ENCODE measurements at regions not wholly inside any gene's neighbourhood (a gene's known extent, or its start where the extent isn't known, plus 50 kb on each side); places are given as distances from the start of the nearest gene placed in this dataset.

DNA sequence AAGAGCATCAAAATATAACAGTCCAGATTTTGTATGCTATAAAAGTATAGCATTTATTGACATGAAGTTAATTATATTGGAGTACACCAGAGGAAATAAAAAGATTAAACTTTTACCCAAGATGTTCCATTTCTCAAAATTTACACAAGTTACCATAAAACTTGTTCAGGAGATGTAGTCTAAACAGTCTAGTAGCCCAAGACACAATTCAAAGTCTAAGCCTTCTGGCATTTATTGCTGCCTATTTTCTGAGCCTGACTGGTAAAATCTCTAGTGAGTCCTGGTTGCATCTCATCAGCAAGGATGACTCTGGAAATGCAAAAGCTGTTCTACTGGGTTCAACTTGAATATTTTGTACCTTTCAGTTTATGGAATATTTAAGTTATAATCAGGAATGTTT is 468.7 kb downstream of the PDCD6IP start:
- ChIA-PET POLR2A (no interaction called here), CTCF (no interaction called here)
- Mint-ChIP-seq H3K4me1 (ENCODE audit: low read depth, unreplicated experiment) (no peaks in the 10 kb centered on the region), H3K27ac (ENCODE audit: unreplicated experiment) (no peak overlapping the region), H3K4me3 (ENCODE audit: unreplicated experiment) (no peak overlapping the region), H3K27me3 (ENCODE audit: insufficient read depth, unreplicated experiment) (peaks cover 5% of the 10 kb centered on the region), H3K9me3 (ENCODE audit: unreplicated experiment) (no peaks in the 10 kb centered on the region), H3K36me3 (ENCODE audit: insufficient read depth, unreplicated experiment) (no peaks in the 10 kb centered on the region)
- no peak for DNase-seq
- TF ChIP-seq, protein P1, sequence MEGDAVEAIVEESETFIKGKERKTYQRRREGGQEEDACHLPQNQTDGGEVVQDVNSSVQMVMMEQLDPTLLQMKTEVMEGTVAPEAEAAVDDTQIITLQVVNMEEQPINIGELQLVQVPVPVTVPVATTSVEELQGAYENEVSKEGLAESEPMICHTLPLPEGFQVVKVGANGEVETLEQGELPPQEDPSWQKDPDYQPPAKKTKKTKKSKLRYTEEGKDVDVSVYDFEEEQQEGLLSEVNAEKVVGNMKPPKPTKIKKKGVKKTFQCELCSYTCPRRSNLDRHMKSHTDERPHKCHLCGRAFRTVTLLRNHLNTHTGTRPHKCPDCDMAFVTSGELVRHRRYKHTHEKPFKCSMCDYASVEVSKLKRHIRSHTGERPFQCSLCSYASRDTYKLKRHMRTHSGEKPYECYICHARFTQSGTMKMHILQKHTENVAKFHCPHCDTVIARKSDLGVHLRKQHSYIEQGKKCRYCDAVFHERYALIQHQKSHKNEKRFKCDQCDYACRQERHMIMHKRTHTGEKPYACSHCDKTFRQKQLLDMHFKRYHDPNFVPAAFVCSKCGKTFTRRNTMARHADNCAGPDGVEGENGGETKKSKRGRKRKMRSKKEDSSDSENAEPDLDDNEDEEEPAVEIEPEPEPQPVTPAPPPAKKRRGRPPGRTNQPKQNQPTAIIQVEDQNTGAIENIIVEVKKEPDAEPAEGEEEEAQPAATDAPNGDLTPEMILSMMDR (IDR thresholded peaks at IDR 0.05; ENCODE audit: insufficient read depth in 1 of 2, low read depth in 1 of 2, low read length in 1 of 2, severe bottlenecking in 1 of 2, unreplicated experiment in 1 of 2) = no peak
- Histone ChIP-seq H3K27me3 (replicated peaks; ENCODE audit: control insufficient read depth, insufficient read depth, low read length) (no peaks in the 10 kb centered on the region), H3K4me1 (no peaks in the 10 kb centered on the region), H3K4me3 (ENCODE audit: low read depth, low read length) (no peak overlapping the region), H3K36me3 (ENCODE audit: control insufficient read depth, insufficient read depth, low read length) (no peaks in the 10 kb centered on the region), H3K9me3 (no peaks in the 10 kb centered on the region)
- no TSS peak for BruUV-seq (replicated peaks)
- intact Hi-C loops (cut with micrococcal nuclease; ENCODE audit: unreplicated experiment) = loop anchor here (10.0 kb wide), 1 partner anchor 118 kb away; no protein-coding TSS in a partner anchor

DNA sequence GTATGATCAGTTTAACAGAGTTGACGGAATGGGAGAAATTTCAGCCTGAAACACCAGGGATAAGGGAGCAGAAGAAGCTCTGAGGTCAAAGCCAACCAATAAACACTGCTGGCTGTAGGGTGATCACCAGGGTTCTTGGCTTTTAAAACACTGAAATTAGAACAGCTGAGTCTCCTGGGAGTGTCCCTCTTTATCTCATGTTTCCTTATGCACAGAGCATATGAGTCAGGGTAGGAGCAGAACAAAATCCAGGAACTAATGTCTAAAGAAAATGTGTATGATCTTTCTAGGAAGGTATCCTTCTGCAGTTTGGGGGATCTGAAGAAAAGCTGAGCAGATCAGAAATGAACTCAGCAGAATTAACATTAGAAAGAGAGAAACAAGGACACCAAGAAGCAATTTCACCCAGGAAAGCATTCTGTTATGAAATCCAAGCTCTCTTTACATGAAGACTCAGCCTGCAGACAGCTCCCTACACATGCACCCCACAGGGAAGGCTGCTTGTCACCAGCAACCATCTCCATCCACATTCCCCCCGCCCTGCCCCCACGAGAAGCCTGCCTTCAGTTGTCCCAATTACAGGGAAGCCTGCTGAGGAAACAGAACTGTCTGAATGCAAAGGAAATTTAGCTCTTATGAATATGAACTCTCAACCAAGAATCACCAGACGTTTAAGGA is 469.7 kb downstream of the PDCD6IP start:
- POLR2A ChIA-PET = no interaction called here
- Mint-ChIP-seq H3K4me3 (ENCODE audit: unreplicated experiment) (no peak overlapping the region), H3K36me3 (ENCODE audit: insufficient read depth, unreplicated experiment) (no peaks in the 10 kb centered on the region), H3K27ac (ENCODE audit: unreplicated experiment) (no peak overlapping the region), H3K9me3 (ENCODE audit: unreplicated experiment) (no peaks in the 10 kb centered on the region), H3K27me3 (ENCODE audit: insufficient read depth, unreplicated experiment) (peaks cover 5% of the 10 kb centered on the region), H3K4me1 (ENCODE audit: low read depth, unreplicated experiment) (no peaks in the 10 kb centered on the region)
- no peak for DNase-seq
- no TSS peak for BruUV-seq (replicated peaks)
- no peaks in the 10 kb centered on the region for H3K9me3 ChIP-seq
- TF ChIP-seq, protein P1 (IDR thresholded peaks at IDR 0.05; ENCODE audit: insufficient read depth in 1 of 2, low read depth in 1 of 2, low read length in 1 of 2, severe bottlenecking in 1 of 2, unreplicated experiment in 1 of 2) = no peak
- H3K4me3 ChIP-seq (ENCODE audit: low read depth, low read length) = no peak overlapping the region
- CTCF ChIA-PET = no interaction called here
- H3K36me3 ChIP-seq (ENCODE audit: control insufficient read depth, insufficient read depth, low read length) = no peaks in the 10 kb centered on the region
- intact Hi-C loops (cut with micrococcal nuclease; ENCODE audit: unreplicated experiment) = loop anchor here (10.0 kb wide), 1 partner anchor 117 kb away; no protein-coding TSS in a partner anchor
- no peaks in the 10 kb centered on the region for H3K27me3 ChIP-seq (replicated peaks; ENCODE audit: control insufficient read depth, insufficient read depth, low read length)
- H3K4me1 ChIP-seq = no peaks in the 10 kb centered on the region

DNA sequence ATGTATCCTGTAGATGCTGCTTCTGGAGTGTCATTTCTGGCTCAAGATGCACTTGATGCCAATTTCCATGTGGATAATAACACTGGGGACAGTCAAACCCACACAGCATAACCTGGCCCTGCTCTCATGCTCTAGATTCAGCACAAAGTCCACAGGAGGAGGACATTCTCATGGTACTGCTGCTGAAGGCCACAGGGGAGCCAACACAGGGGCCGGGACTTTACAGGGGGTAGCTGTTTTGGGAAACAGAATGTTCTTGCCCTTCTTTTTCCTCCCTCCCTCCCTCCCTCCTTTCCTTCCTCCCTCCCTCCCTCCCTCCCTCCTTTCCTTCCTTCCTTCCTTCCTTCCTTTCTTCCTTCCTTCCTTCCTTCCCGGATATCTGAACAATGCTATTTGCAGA is 477.4 kb downstream of the PDCD6IP start:
- no peak overlapping the region for H3K4me3 ChIP-seq (ENCODE audit: low read depth, low read length)
- no peaks in the 10 kb centered on the region for H3K9me3 ChIP-seq
- no peak overlapping the region for H3K4me3 Mint-ChIP-seq (ENCODE audit: unreplicated experiment)
- intact Hi-C loops (cut with micrococcal nuclease; ENCODE audit: unreplicated experiment) = no loop called here
- ChIA-PET CTCF (no interaction called here), POLR2A (no interaction called here)
- no peak for DNase-seq
- TF ChIP-seq, protein P1 (IDR thresholded peaks at IDR 0.05; ENCODE audit: insufficient read depth in 1 of 2, low read depth in 1 of 2, low read length in 1 of 2, severe bottlenecking in 1 of 2, unreplicated experiment in 1 of 2) = no peak
- no peaks in the 10 kb centered on the region for H3K4me1 Mint-ChIP-seq (ENCODE audit: low read depth, unreplicated experiment)
- H3K36me3 ChIP-seq (ENCODE audit: control insufficient read depth, insufficient read depth, low read length) = no peaks in the 10 kb centered on the region
- BruUV-seq (replicated peaks) = no TSS peak
- H3K36me3 Mint-ChIP-seq (ENCODE audit: insufficient read depth, unreplicated experiment) = no peaks in the 10 kb centered on the region
- no peak overlapping the region for H3K27ac Mint-ChIP-seq (ENCODE audit: unreplicated experiment)
- H3K4me1 ChIP-seq = no peaks in the 10 kb centered on the region
- H3K9me3 Mint-ChIP-seq (ENCODE audit: unreplicated experiment) = no peaks in the 10 kb centered on the region
- no peaks in the 10 kb centered on the region for H3K27me3 ChIP-seq (replicated peaks; ENCODE audit: control insufficient read depth, insufficient read depth, low read length)
- peaks cover 13% of the 10 kb centered on the region for H3K27me3 Mint-ChIP-seq (ENCODE audit: insufficient read depth, unreplicated experiment)

All from Caco-2 (cell line).